ENCODE measurements at regions not wholly inside any gene's neighbourhood (a gene's known extent, or its start where the extent isn't known, plus 50 kb on each side); places are given as distances from the start of the nearest gene placed in this dataset.

DNA sequence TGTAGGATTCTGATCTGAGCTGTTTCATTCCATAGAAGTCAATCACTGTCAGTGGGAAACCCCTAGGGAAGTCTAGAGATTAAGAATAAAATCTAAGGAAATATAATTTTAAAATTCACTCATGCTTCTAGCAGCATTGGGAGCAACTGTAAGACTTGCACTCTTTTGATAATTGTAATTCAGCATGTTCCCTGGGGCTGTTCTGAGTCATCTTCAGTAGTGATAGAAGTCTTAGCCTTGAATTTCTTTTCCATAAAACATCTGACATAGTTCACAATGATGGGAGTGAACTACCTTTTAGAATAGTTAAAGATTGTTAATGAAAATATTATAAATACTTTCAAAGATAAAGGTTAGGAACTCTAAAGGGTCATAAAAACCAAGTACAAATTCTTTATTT, 935.8 kb downstream of the DTWD2 start:
- TF ChIP-seq CTCF (IDR thresholded peaks at IDR 0.05; ENCODE audit: poor library complexity, severe bottlenecking) (no peak), POLR2AphosphoS5 (IDR thresholded peaks at IDR 0.05) (no peak), MXI1 (conservative IDR thresholded peaks at IDR 0.05; ENCODE audit: poor library complexity, severe bottlenecking) (no peak), RAD21 (conservative IDR thresholded peaks at IDR 0.05) (no peak)
